ENCODE measurements at regions not wholly inside any gene's neighbourhood (a gene's known extent, or its start where the extent isn't known, plus 50 kb on each side); places are given as distances from the start of the nearest gene placed in this dataset.
"Not testable (repeated sequence)": the region's sequence is repeated elsewhere in the genome, so short reads cannot be mapped to it uniquely, and the experiment has no call there.

- in situ Hi-C loops (cut with MboI; ENCODE audit: low sequenced_read_pairs): loop anchor here (10.0 kb wide), 1 partner anchor 128 kb away; no protein-coding TSS in a partner anchor
Measured at GRCh38 chr5:99032234-99033013, 103.6 kb upstream of the CHD1 start.

GRCh38 chr5:99030906-99031440 lies 102.2 kb upstream of the CHD1 start:
- in situ Hi-C loops (cut with MboI; ENCODE audit: low sequenced_read_pairs): loop anchor here (10.0 kb wide), 1 partner anchor 126 kb away; no protein-coding TSS in a partner anchor

- in situ Hi-C loops (cut with MboI; ENCODE audit: low sequenced_read_pairs): no loop called here
Measured at GRCh38 chr5:99029172-99029571, 100.4 kb upstream of the CHD1 start.

GRCh38 chr5:99028170-99028569 lies 99.4 kb upstream of the CHD1 start:
- in situ Hi-C loops (cut with MboI; ENCODE audit: low sequenced_read_pairs): not testable (repeated sequence)

- in situ Hi-C loops (cut with MboI; ENCODE audit: low sequenced_read_pairs): no loop called here
Measured at GRCh38 chr5:99025298-99026045, 96.7 kb upstream of the CHD1 start.

GRCh38 chr5:99023330-99023729 lies 94.5 kb upstream of the CHD1 start:
- in situ Hi-C loops (cut with MboI; ENCODE audit: low sequenced_read_pairs): no loop called here

- in situ Hi-C loops (cut with MboI; ENCODE audit: low sequenced_read_pairs): no loop called here
Measured at GRCh38 chr5:99022250-99022649, 93.4 kb upstream of the CHD1 start.

GRCh38 chr5:99020698-99021048 lies 91.9 kb upstream of the CHD1 start:
- in situ Hi-C loops (cut with MboI; ENCODE audit: low sequenced_read_pairs): no loop called here

- in situ Hi-C loops (cut with MboI; ENCODE audit: low sequenced_read_pairs): no loop called here
Measured at GRCh38 chr5:99019812-99020697, 91.2 kb upstream of the CHD1 start.

- in situ Hi-C loops (cut with MboI; ENCODE audit: low sequenced_read_pairs): no loop called here
Measured at GRCh38 chr5:99019254-99019653, 90.4 kb upstream of the CHD1 start.

GRCh38 chr5:99010294-99010693 lies 81.5 kb upstream of the CHD1 start:
- in situ Hi-C loops (cut with MboI; ENCODE audit: low sequenced_read_pairs): no loop called here

GRCh38 chr5:99008009-99008408 lies 79.2 kb upstream of the CHD1 start:
- in situ Hi-C loops (cut with MboI; ENCODE audit: low sequenced_read_pairs): not testable (repeated sequence)

- in situ Hi-C loops (cut with MboI; ENCODE audit: low sequenced_read_pairs): no loop called here
Measured at GRCh38 chr5:99005506-99005905, 76.7 kb upstream of the CHD1 start.

- in situ Hi-C loops (cut with MboI; ENCODE audit: low sequenced_read_pairs): no loop called here
Measured at GRCh38 chr5:99004960-99005359, 76.2 kb upstream of the CHD1 start.

GRCh38 chr5:99000876-99001275 lies 72.1 kb upstream of the CHD1 start:
- in situ Hi-C loops (cut with MboI; ENCODE audit: low sequenced_read_pairs): no loop called here

GRCh38 chr5:99000221-99000620 lies 71.4 kb upstream of the CHD1 start:
- in situ Hi-C loops (cut with MboI; ENCODE audit: low sequenced_read_pairs): no loop called here

- in situ Hi-C loops (cut with MboI; ENCODE audit: low sequenced_read_pairs): no loop called here
Measured at GRCh38 chr5:98999631-99000030, 70.8 kb upstream of the CHD1 start.

GRCh38 chr5:98997000-98997399 lies 68.2 kb upstream of the CHD1 start:
- in situ Hi-C loops (cut with MboI; ENCODE audit: low sequenced_read_pairs): no loop called here

GRCh38 chr5:98994611-98995010 lies 65.8 kb upstream of the CHD1 start:
- in situ Hi-C loops (cut with MboI; ENCODE audit: low sequenced_read_pairs): no loop called here

GRCh38 chr5:98993512-98993911 lies 64.7 kb upstream of the CHD1 start:
- in situ Hi-C loops (cut with MboI; ENCODE audit: low sequenced_read_pairs): no loop called here

GRCh38 chr5:98992552-98992951 lies 63.7 kb upstream of the CHD1 start:
- in situ Hi-C loops (cut with MboI; ENCODE audit: low sequenced_read_pairs): no loop called here

All from HL-60/S4 (cell line).